Glomerular visceral epithelial cell (primary cell): ENCODE measurements at regions not wholly inside any gene's neighbourhood (a gene's known extent, or its start where the extent isn't known, plus 50 kb on each side); places are given as distances from the start of the nearest gene placed in this dataset.

Experiments used
- DNase-seq: peaks from one replicate; pipeline ENCODE4 v3.0.0-alpha.2; 2016; ENCODE audit errors: extremely low spot score

GRCh38 chr22:47963660-47964059 is 1201.2 kb downstream of the TBC1D22A start:
- DNase-seq: no peak

DNA sequence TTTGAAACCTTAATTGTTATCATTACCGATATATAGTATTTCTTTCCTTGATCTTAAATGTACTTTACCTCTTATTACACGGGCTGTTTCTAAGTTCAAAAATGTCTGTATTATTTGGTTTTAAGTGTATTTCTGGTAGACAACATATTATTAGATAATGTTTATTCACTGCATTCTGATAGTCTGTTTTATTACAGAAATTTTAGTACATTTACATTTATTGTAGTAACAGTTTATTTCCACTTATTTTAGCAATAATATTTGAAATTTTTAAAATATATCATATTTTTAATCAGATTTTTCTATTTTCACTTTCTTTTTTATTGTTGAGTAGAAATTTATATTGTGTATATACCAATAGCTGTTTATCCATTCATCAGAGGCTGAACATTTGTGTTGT is 1195.2 kb downstream of the TBC1D22A start:
- no peak for DNase-seq

DNA sequence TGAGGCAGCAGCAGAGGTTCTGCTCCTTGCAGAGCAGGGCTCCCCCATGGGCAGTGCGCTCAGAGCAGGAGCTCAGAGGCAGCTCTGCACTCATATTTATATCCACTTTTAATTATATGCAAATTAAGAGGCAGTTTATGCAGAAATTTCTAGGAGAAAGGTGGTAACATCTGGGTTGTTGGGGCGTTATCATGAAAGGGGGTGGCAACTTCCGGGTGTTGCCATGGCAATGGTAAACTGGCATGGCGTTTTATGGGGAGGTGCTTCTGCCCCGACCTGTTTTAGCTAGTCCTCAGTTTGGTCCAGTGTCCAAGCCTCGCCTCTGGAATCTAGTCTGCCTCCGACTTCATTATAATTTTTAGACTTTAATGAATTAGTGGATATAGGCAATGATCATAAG is 1191.7 kb downstream of the TBC1D22A start:
- no peak for DNase-seq

DNA sequence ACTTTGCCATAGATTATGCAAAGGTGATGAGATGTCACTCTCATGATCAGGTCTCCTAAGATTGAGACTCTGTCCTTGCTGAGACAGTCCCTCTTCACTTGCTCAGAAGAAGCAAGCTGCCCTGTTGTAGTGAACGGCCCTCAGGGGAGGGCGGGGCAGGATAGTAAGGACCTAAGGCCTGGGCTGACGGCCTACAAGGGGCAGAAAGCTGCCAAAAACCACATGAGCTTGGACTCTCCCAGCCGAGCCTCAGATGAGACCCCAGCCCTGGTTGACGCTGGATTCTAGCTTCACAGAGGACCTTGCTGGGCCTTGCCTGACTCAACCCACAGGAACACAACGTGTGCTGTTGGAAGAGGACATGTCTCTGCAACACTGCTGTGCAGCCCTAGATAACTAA is 1182.5 kb downstream of the TBC1D22A start:
- no peak for DNase-seq

- no peak for DNase-seq
These were observed 1181.6 kb downstream of the TBC1D22A start for GRCh38 chr22:47943729-47944700.

DNA sequence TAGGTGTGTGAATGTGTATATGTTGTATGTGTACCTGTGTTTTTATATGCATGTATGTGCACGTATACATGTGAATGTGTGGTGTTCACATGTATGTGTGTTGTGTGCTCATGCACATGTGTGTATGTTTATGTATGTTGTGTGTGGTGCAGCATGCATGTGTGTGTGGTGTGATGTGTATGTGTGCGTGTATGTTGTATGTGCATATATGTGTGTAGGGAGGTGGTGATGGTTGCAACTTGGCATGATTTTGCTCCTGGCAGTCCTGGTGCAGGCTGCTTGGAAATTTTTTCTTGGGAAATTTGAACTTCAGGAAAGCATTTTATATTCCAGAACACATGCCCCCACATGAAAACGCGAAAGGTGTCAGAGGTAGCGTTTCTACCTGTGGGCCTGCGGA is 1177.8 kb downstream of the TBC1D22A start:
- DNase-seq: no peak

DNA sequence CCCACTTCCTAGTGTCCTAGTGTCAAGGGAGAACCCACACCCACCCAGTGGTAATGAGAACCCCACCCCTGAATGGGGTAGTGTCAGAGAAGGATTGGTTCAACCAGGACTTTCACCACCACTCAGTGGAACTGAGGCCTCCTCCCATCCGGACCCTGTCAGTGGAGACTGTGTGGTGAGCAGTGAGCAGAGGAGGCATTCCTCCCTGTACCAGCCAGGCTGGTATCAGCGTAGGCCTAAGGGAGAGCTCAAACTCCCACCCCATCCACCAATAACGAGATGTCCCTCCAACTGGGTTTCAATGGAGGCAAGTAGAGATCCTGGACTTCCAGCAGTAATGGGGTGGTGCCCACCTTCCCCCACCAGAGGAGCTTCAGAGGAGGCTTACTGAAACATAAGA is 1171.4 kb downstream of the TBC1D22A start:
- no peak for DNase-seq

GRCh38 chr22:47933226-47933625 is 1170.8 kb downstream of the TBC1D22A start:
- DNase-seq: no peak

- no peak for DNase-seq
These were observed 1167.3 kb downstream of the TBC1D22A start for GRCh38 chr22:47929646-47930185.

DNA sequence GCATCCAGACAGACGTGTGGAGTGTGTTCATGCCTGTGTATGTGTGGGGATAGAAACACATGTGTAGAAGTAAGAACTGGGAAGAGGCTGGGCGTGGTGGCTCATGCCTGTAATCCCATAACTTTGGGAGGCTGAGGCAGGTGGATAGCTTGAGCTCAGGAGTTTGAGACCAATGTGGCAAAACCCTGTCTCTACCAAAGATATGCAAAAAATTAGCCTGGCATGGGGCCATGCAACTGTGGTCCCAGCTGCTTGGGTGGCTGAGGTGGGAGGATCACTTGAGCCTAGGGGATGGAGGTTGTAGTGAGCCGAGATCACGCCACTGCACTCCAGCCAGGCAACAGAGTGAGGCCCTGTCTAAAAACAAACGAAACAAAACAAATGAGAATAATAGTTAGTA is 1166.6 kb downstream of the TBC1D22A start:
- DNase-seq: no peak

DNA sequence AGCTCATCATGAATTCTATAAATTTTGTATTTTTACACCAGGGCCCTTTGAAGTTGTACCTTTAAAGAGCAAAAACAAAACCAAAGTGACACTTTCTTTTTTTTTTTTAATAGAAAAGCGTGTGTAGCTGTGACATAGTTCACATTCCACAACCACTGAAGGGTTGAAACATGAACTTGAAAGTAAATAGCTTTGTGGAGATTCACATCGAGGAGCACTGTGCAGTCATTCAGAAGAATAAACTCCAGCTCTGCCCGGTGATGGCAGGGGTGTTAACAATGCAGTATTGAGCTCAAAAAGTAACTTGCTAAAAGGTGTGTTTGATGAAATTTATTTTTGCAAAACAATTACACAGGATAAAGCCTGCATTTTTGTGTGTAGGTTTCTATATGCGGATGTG is 1166.2 kb downstream of the TBC1D22A start:
- DNase-seq: no peak

- DNase-seq: no peak
These were observed 1165.3 kb downstream of the TBC1D22A start for GRCh38 chr22:47927648-47928210.

- DNase-seq: no peak
These were observed 1160.6 kb downstream of the TBC1D22A start for GRCh38 chr22:47923011-47923427.

GRCh38 chr22:47921906-47922305 is 1159.5 kb downstream of the TBC1D22A start:
- DNase-seq: no peak

DNA sequence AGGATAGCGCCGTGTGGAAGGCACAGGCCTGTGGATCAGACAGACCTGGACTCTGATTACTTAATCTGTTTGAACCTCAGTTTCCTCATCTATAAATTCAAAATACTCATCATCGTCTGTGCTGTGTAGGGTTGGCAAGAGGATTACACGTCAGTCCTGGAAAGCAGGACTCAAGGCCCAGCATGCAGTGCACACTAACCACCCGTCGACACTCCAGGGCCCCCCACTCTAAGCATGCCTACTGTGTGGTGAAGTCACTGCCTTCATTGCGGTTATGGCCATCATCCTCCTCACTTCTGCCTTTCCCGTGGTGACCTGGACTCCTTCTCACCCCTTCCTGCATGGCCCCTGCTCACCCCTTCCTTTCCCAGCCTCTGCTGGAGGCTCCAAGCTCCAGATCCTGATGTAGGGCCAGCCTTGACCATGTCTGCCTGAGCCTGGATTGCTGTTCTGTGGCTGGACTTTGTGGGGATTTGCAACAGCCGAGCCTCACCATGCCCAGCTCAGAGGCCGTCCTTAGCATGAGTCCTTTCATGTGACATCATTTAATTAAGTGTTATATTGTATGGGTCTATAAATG is 1158.0 kb downstream of the TBC1D22A start:
- no peak for DNase-seq

DNA sequence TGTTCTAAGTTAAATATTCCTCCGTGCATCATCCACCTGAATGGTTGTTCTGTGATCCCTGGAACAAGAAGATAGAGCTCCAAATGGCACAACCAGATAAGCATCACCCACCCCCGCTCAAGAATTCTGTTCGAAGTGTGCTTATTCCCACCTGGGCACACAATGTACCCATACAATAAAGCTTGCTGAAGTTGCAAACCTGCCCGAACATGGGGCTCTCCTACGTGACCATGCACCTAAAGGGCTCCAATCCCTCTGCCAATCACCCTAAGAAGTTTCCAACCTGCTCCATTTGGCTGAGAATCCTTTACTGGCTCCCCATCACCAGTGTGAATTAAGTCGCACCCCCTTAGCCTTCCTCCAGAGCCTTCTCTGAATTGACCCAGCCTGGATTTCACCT is 1157.4 kb downstream of the TBC1D22A start:
- DNase-seq: no peak

DNA sequence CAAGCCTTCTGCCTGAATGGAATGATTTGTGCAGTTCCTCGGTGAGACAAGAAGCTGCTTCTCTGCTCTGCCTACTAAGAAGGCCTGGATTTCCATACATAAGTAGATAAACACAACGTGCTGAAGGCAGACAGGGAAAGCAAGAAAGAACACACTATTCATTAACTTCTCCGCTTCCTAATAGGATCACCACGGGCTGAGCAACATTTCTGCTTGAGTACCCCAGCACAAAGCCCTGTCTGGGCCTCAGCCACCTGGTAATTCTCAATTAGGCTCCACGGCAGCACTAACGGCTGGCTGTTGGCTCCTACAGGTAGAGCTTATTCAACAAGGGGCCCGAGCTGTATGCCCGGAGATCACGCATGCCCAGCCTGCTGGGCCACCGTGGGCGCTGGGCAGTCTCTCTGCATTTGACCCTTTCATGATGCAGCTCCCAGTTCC is 1156.6 kb downstream of the TBC1D22A start:
- DNase-seq: no peak

DNA sequence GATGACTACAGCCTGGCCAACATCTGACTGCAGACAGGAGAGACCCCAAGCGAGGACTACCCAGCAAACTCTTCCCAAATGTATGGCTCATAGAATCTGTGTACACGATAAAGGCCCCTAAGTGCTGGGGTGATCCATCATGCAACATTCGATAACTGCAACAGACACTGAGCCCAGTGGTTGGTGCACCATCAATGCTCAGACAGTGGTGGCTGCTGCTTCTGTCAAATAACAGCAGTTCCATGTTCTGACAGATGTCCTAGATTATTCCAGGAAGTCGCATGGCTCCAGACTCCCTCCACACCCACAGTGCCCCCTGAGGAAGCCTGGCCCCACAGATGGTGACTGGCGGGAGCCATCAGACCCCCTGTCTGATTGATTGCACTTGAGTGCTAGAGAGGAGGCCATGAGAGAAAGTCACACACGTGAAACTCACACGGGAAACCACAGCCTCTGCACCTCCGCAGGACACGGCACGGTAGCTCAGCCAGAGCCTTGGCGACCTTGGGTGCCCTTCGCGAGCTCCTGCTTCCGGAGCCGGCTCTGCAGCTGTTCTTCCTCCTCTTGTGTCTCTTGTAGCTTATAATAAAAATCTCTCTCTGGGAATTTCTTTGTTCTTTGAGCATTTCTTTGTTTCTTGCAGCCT is 1155.9 kb downstream of the TBC1D22A start:
- no peak for DNase-seq

DNA sequence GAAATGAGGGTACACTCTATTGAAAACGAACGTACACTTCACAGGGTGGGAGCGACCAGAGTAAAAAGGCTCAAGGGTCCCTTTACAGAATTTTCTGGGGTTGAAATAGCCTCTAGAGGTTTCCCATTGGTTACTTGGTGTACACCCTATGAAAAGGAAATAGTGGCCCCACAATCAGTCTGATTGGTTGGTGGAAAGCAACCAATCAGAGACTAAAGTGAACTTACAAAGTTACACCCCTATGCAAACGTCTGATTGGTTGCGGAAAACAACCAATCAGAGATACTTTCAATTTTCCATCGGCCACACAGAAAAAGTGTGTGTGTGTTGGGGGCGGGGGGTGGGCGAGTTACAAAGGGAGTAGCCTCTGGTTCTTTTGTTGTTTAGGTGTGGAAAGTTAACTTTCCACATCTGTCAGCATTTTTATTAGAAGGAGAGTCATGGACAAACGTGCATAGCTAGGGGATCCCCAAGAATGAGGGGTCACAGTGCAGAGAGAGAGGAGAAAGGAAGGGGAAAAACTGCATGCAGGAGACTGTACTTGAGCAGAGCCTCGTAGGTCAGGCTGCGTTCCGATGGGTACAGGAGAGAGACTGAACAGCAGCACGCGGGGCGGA is 1152.1 kb downstream of the TBC1D22A start:
- no peak for DNase-seq

- no peak for DNase-seq
These were observed 1140.3 kb downstream of the TBC1D22A start for GRCh38 chr22:47902646-47903180.

GRCh38 chr22:47901911-47902310 is 1139.5 kb downstream of the TBC1D22A start:
- DNase-seq: no peak
